ENCODE measurements at regions not wholly inside any gene's neighbourhood (a gene's known extent, or its start where the extent isn't known, plus 50 kb on each side); places are given as distances from the start of the nearest gene placed in this dataset.

- Histone ChIP-seq H3K36me3 (no peaks in the 10 kb centered on the region), H3K27ac (no peak overlapping the region), H3K4me1 (no peaks in the 10 kb centered on the region), H3K4me3 (no peak overlapping the region), H3K9me3 (no peaks in the 10 kb centered on the region), H3K27me3 (peaks cover 6% of the 10 kb centered on the region)
- TF ChIP-seq CTCF (IDR thresholded peaks at IDR 0.05) (no peak), POLR2A (IDR thresholded peaks at IDR 0.05) (no peak), POLR2AphosphoS5 (IDR thresholded peaks at IDR 0.05) (no peak)
- DNase-seq (ENCODE audit: low spot score in 2 of 2) = no peak
Observed at GRCh38 chr9:38133595-38133994, 64.6 kb upstream of the SHB start.

- WGBS = 89% methylated on average over 5 of the region's 5 CpGs
Observed at GRCh38 chr9:38132956-38133355, 63.9 kb upstream of the SHB start.

GRCh38 chr9:38131729-38132128 lies 62.7 kb upstream of the SHB start:
- Histone ChIP-seq H3K27me3 (peaks cover 10% of the 10 kb centered on the region), H3K4me3 (no peak overlapping the region), H3K4me1 (peaks cover 2% of the 10 kb centered on the region), H3K9me3 (no peaks in the 10 kb centered on the region), H3K27ac (no peak overlapping the region), H3K36me3 (no peaks in the 10 kb centered on the region)
- no peak for DNase-seq (ENCODE audit: low spot score in 2 of 2)
- 83% methylated on average over 8 of the region's 8 CpGs for WGBS
- TF ChIP-seq POLR2A (IDR thresholded peaks at IDR 0.05) (no peak), CTCF (IDR thresholded peaks at IDR 0.05) (no peak), EP300 (IDR thresholded peaks at IDR 0.05) (no peak), POLR2AphosphoS5 (IDR thresholded peaks at IDR 0.05) (no peak)

More at GRCh38 chr9:38132956-38133355, 63.9 kb upstream of the SHB start:
- Histone ChIP-seq H3K27me3 (peaks cover 6% of the 10 kb centered on the region), H3K27ac (no peak overlapping the region), H3K4me1 (no peaks in the 10 kb centered on the region), H3K9me3 (no peaks in the 10 kb centered on the region), H3K4me3 (no peak overlapping the region), H3K36me3 (no peaks in the 10 kb centered on the region)
- TF ChIP-seq POLR2AphosphoS5 (IDR thresholded peaks at IDR 0.05) = no peak
- TF ChIP-seq EP300 (IDR thresholded peaks at IDR 0.05) = no peak
- TF ChIP-seq CTCF (IDR thresholded peaks at IDR 0.05) = no peak
- no peak for TF ChIP-seq POLR2A (IDR thresholded peaks at IDR 0.05)
- DNase-seq (ENCODE audit: low spot score in 2 of 2) = no peak

GRCh38 chr9:38130724-38131123 lies 61.7 kb upstream of the SHB start:
- Histone ChIP-seq H3K4me1 (peaks cover 9% of the 10 kb centered on the region), H3K27me3 (peaks cover 5% of the 10 kb centered on the region), H3K36me3 (no peaks in the 10 kb centered on the region), H3K4me3 (no peak overlapping the region), H3K27ac (no peak overlapping the region), H3K9me3 (no peaks in the 10 kb centered on the region)
- 91% methylated on average over 5 of the region's 5 CpGs for WGBS
- DNase-seq (ENCODE audit: low spot score in 2 of 2) = no peak
- no peak for TF ChIP-seq CTCF (IDR thresholded peaks at IDR 0.05)
- no peak for TF ChIP-seq EP300 (IDR thresholded peaks at IDR 0.05)
- TF ChIP-seq POLR2A (IDR thresholded peaks at IDR 0.05) = no peak
- TF ChIP-seq POLR2AphosphoS5 (IDR thresholded peaks at IDR 0.05) = no peak

- Histone ChIP-seq H3K27ac (no peak overlapping the region), H3K36me3 (no peaks in the 10 kb centered on the region), H3K27me3 (peaks cover 4% of the 10 kb centered on the region), H3K4me1 (peaks cover 9% of the 10 kb centered on the region), H3K4me3 (no peak overlapping the region), H3K9me3 (no peaks in the 10 kb centered on the region)
- no peak for TF ChIP-seq CTCF (IDR thresholded peaks at IDR 0.05)
- no peak for TF ChIP-seq EP300 (IDR thresholded peaks at IDR 0.05)
- no peak for TF ChIP-seq POLR2AphosphoS5 (IDR thresholded peaks at IDR 0.05)
- TF ChIP-seq POLR2A (IDR thresholded peaks at IDR 0.05) = no peak
- 92% methylated on average over 6 of the region's 6 CpGs for WGBS
- DNase-seq (ENCODE audit: low spot score in 2 of 2) = no peak
Observed at GRCh38 chr9:38129366-38129765, 60.3 kb upstream of the SHB start.
